ENCODE measurements at regions not wholly inside any gene's neighbourhood (a gene's known extent, or its start where the extent isn't known, plus 50 kb on each side); places are given as distances from the start of the nearest gene placed in this dataset.

GRCh38 chr5:122541388-122541787 is 229.4 kb downstream of the SNCAIP start:
- no peak overlapping the region for H3K27ac ChIP-seq (ENCODE audit: insufficient read depth, low read depth, low read length)
- no peaks in the 10 kb centered on the region for H4K20me1 ChIP-seq (replicated peaks; ENCODE audit: control insufficient read depth, extremely low read depth, insufficient read depth, low read length)
- H3K9ac ChIP-seq (replicated peaks; ENCODE audit: extremely low read depth, insufficient read depth, low read length), result no peak overlapping the region
- H3K79me2 ChIP-seq (ENCODE audit: control insufficient read depth, insufficient read depth, low read length), result no peaks in the 10 kb centered on the region
- H3K9me3 ChIP-seq (replicated peaks; ENCODE audit: control insufficient read depth, insufficient read depth, low read length), result no peaks in the 10 kb centered on the region
- no peak overlapping the region for H2AFZ ChIP-seq (ENCODE audit: low read depth, low read length)
- DNase-seq (ENCODE audit: low read depth, low spot score), result no peak
- intact Hi-C loops (cut with micrococcal nuclease), result no loop called here
- H3K27me3 ChIP-seq (ENCODE audit: control insufficient read depth in 2 of 2, insufficient read depth in 2 of 2, low read length in 2 of 2), result no peaks in the 10 kb centered on the region
- CTCF ChIA-PET, result no interaction called here
- H3K36me3 ChIP-seq (ENCODE audit: control insufficient read depth in 2 of 2, extremely low read depth in 1 of 2, insufficient read depth in 2 of 2, low read length in 2 of 2), result no peaks in the 10 kb centered on the region
- dilution Hi-C loops (cut with MboI; ENCODE audit: extremely low pct_ligation_motif_present, low sequenced_read_pairs), result no loop called here
- TF ChIP-seq JUN (IDR thresholded peaks at IDR 0.05; ENCODE audit: borderline replicate concordance, insufficient read depth, insufficient read length, low read depth) (no peak), CTCF (IDR thresholded peaks at IDR 0.05; ENCODE audit: extremely low read depth in 1 of 2, insufficient read depth in 1 of 2, low read depth in 1 of 2, low read length in 2 of 2) (no peak), POLR2AphosphoS5 (IDR thresholded peaks at IDR 0.05; ENCODE audit: insufficient read depth, low read depth, low read length) (no peak), FOS (IDR thresholded peaks at IDR 0.05; ENCODE audit: borderline replicate concordance, insufficient read depth, low read length) (no peak), GATA2 (IDR thresholded peaks at IDR 0.05; ENCODE audit: insufficient read depth, insufficient read length, low read depth, low read length) (no peak), POLR2A (IDR thresholded peaks at IDR 0.05; ENCODE audit: low read depth, low read length) (no peak), EZH2 (IDR thresholded peaks at IDR 0.05; ENCODE audit: borderline replicate concordance, low read depth, low read length, severe bottlenecking) (no peak), MAX (IDR thresholded peaks at IDR 0.05; ENCODE audit: insufficient read depth, insufficient read length) (no peak), MYC (IDR thresholded peaks at IDR 0.05; ENCODE audit: low read depth, low read length) (no peak)
- peak; percentile 76 for FAIRE-seq
- no peak overlapping the region for H3K4me3 ChIP-seq (replicated peaks in 1 of 3; ENCODE audit: insufficient read depth in 1 of 3, low read depth in 1 of 3, low read length in 3 of 3)
- H3K9me1 ChIP-seq (replicated peaks; ENCODE audit: control insufficient read depth, extremely low read depth, insufficient read depth, low read length), result no peaks in the 10 kb centered on the region
- no peaks in the 10 kb centered on the region for H3K4me1 ChIP-seq (ENCODE audit: control insufficient read depth, extremely low read depth, insufficient read depth, low read length)
- BruUV-seq (replicated peaks), result no TSS peak
- POLR2A ChIA-PET, result no interaction called here
- H3K4me2 ChIP-seq (ENCODE audit: insufficient read depth, low read length), result no peak overlapping the region
